ENCODE measurements at regions not wholly inside any gene's neighbourhood (a gene's known extent, or its start where the extent isn't known, plus 50 kb on each side); places are given as distances from the start of the nearest gene placed in this dataset.

DNA sequence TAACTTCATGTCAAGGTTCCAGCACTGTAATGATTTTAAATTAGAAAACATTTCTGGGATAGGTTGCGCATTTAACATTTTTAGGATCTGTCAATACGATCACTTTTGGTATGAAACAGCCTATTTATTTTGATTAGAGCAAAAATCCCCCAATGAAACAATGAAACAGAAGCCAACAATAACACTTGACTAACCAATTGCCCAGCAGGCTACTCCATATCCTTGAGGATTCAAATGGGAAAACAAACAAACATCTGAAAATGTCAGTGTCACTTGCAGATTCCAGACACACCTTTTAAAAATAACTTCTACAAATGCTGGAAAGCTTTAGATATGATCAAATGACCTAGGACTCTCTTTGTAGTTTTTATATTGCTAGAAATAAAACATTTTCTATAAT is 1412.5 kb upstream of the PRR20A start:
- TF ChIP-seq TAF1 (IDR thresholded peaks at IDR 0.05; ENCODE audit: low read depth), result no peak
- TF ChIP-seq, protein P1, sequence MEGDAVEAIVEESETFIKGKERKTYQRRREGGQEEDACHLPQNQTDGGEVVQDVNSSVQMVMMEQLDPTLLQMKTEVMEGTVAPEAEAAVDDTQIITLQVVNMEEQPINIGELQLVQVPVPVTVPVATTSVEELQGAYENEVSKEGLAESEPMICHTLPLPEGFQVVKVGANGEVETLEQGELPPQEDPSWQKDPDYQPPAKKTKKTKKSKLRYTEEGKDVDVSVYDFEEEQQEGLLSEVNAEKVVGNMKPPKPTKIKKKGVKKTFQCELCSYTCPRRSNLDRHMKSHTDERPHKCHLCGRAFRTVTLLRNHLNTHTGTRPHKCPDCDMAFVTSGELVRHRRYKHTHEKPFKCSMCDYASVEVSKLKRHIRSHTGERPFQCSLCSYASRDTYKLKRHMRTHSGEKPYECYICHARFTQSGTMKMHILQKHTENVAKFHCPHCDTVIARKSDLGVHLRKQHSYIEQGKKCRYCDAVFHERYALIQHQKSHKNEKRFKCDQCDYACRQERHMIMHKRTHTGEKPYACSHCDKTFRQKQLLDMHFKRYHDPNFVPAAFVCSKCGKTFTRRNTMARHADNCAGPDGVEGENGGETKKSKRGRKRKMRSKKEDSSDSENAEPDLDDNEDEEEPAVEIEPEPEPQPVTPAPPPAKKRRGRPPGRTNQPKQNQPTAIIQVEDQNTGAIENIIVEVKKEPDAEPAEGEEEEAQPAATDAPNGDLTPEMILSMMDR (IDR thresholded peaks at IDR 0.05; ENCODE audit: poor library complexity, severe bottlenecking), result no peak
- TF ChIP-seq POLR2AphosphoS5 (IDR thresholded peaks at IDR 0.05), result no peak
- TF ChIP-seq RAD21 (conservative IDR thresholded peaks at IDR 0.05), result no peak
- TF ChIP-seq EZH2 (IDR thresholded peaks at IDR 0.05; ENCODE audit: borderline replicate concordance, insufficient read depth, low read length, poor library complexity, severe bottlenecking), result no peak
- no peak for TF ChIP-seq SMC3 (conservative IDR thresholded peaks at IDR 0.05; ENCODE audit: poor library complexity)
- TF ChIP-seq EP300 (conservative IDR thresholded peaks at IDR 0.05; ENCODE audit: poor library complexity, severe bottlenecking), result no peak
